RWPE2 (cell line): ENCODE measurements at regions not wholly inside any gene's neighbourhood (a gene's known extent, or its start where the extent isn't known, plus 50 kb on each side); places are given as distances from the start of the nearest gene placed in this dataset.

ENCODE experiments used
- ATAC-seq: fragments of 200-7000 bp; cut with Tn5 transposase; 3 replicates; pipeline ENCODE4 v1.9.1; 2021; ENCODE audit warnings: low read depth
- DNase-seq: peaks from one replicate; pipeline ENCODE4 v3.0.0-alpha.2; 2020; ENCODE audit warnings: low spot score
- H3K27ac ChIP-seq: fragments of 450-650 bp; 2 replicates; pipeline ENCODE4 v1.5.1; 2017; ENCODE audit warnings: mild to moderate bottlenecking; ENCODE audit not compliant: poor library complexity, severe bottlenecking
- H3K27me3 ChIP-seq: fragments of 250-450 bp; sonication (Bioruptor Pico); 2 replicates; pipeline ENCODE4 v1.5.1; 2021; ENCODE audit warnings: mild to moderate bottlenecking, moderate library complexity; ENCODE audit not compliant: insufficient read depth, poor library complexity, severe bottlenecking
- H3K36me3 ChIP-seq: fragments of 250-450 bp; sonication (Bioruptor Pico); 2 replicates; pipeline ENCODE4 v1.5.1; 2020; ENCODE audit warnings: low read depth, mild to moderate bottlenecking, moderate library complexity
- H3K4me1 ChIP-seq: fragments of 250-450 bp; sonication (Bioruptor Pico); 2 replicates; pipeline ENCODE4 v1.5.1; 2021; ENCODE audit warnings: mild to moderate bottlenecking, moderate library complexity; ENCODE audit not compliant: insufficient read depth, poor library complexity, severe bottlenecking
- H3K4me3 ChIP-seq: fragments of 250-450 bp; sonication (Bioruptor Pico); 2 replicates; pipeline ENCODE4 v1.5.1; 2021; ENCODE audit warnings: mild to moderate bottlenecking, moderate library complexity; ENCODE audit not compliant: severe bottlenecking
- H3K9me3 ChIP-seq: fragments of 250-450 bp; sonication (Bioruptor Pico); 2 replicates; pipeline ENCODE4 v1.5.1; 2021; ENCODE audit warnings: mild to moderate bottlenecking, moderate library complexity; ENCODE audit not compliant: severe bottlenecking
- TF ChIP-seq, protein P1 (sequence below): fragments of 450-650 bp; IDR thresholded peaks from one replicate; pipeline ENCODE4 v1.5.1; 2017; ENCODE audit warnings: mild to moderate bottlenecking, moderate library complexity; ENCODE audit not compliant: poor library complexity, severe bottlenecking

DNA sequence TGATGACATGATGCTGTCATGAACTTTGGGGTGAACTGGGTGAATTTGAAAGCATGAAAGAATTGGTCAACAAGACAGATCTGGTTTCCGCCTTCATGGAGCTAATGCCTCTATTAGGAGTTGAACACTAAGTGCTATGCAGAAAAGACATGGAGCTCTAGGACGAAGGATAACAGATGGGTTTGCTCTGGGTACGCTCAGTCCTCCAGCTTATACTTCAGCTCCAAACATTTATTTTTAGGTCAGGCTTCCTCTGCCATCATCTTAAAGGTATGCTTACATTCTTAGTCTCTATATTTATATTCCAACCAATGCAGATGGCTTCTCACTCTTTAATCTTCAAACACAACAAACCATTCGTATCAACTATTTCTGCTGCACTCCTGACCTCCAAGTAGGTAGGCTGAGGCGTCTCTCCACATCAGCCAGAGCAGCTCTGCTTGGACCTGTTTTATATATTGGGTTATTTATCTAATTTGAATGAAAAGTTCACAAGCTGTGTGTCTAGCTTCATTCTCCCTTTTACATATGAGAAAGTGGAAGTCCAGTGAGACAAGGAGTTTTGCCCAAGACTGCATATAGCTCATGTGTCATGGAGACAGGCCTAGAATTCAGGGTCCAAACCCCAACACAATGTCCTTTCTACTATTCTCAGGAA is 226.3 kb downstream of the SPTSSA start:
- DNase-seq (no peak), ATAC-seq (no peak)
- H3K4me3 ChIP-seq = no peak overlapping the region
- H3K27ac ChIP-seq = no peak overlapping the region
- TF ChIP-seq, protein P1, sequence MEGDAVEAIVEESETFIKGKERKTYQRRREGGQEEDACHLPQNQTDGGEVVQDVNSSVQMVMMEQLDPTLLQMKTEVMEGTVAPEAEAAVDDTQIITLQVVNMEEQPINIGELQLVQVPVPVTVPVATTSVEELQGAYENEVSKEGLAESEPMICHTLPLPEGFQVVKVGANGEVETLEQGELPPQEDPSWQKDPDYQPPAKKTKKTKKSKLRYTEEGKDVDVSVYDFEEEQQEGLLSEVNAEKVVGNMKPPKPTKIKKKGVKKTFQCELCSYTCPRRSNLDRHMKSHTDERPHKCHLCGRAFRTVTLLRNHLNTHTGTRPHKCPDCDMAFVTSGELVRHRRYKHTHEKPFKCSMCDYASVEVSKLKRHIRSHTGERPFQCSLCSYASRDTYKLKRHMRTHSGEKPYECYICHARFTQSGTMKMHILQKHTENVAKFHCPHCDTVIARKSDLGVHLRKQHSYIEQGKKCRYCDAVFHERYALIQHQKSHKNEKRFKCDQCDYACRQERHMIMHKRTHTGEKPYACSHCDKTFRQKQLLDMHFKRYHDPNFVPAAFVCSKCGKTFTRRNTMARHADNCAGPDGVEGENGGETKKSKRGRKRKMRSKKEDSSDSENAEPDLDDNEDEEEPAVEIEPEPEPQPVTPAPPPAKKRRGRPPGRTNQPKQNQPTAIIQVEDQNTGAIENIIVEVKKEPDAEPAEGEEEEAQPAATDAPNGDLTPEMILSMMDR = no peak
- no peaks in the 10 kb centered on the region for H3K9me3 ChIP-seq
- H3K27me3 ChIP-seq = no peaks in the 10 kb centered on the region
- peaks cover 5% of the 10 kb centered on the region for H3K4me1 ChIP-seq
- no peaks in the 10 kb centered on the region for H3K36me3 ChIP-seq

DNA sequence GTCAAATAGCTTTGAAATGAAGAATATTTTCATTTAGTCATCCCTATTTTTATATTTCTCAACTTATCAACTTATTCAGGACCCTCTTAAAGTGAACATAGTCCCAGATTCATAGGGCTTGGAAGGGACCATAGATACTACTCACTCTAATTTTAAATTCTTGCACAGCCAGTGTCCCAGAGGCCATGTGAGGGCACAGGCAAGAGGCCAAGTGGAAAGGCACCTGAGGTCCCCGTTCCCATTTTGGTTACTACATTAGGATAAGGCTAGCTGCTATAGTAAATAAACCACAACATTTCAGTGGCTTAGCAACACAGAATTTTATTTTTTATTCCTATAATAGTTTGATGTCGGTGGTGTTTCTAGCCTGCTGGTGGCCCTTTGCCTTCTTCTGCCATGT is 227.8 kb downstream of the SPTSSA start:
- Histone ChIP-seq H3K27me3 (no peaks in the 10 kb centered on the region), H3K36me3 (no peaks in the 10 kb centered on the region)

DNA sequence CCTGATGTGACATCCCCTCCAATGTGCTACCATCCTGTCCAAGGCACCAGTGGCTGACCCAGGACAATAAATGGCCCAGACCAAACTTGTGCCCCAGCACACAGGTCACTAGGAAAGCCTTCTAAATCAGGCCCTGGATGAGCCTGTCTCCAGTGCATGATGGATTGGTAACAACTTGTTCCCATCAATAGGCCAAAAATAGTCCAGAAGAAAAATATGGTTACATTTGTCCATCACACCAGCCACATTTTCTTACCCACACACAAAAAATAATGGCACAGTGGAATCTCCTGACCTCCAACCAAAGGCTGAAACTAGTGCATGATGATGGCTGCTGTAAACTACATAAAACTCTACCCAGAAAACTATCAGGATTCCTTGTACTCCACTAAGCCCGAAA is 228.4 kb downstream of the SPTSSA start:
- DNase-seq (no peak), ATAC-seq (no peak)
- Histone ChIP-seq H3K4me3 (no peak overlapping the region), H3K36me3 (no peaks in the 10 kb centered on the region), H3K9me3 (no peaks in the 10 kb centered on the region), H3K4me1 (peaks cover 5% of the 10 kb centered on the region), H3K27me3 (no peaks in the 10 kb centered on the region), H3K27ac (no peak overlapping the region)
- TF ChIP-seq, protein P1 = no peak

More for the DNA sequence above, 227.8 kb downstream of the SPTSSA start:
- ATAC-seq (no peak), DNase-seq (no peak)
- Histone ChIP-seq H3K27ac (no peak overlapping the region), H3K4me3 (no peak overlapping the region), H3K9me3 (no peaks in the 10 kb centered on the region), H3K4me1 (peaks cover 5% of the 10 kb centered on the region)
- TF ChIP-seq, protein P1 = no peak

DNA sequence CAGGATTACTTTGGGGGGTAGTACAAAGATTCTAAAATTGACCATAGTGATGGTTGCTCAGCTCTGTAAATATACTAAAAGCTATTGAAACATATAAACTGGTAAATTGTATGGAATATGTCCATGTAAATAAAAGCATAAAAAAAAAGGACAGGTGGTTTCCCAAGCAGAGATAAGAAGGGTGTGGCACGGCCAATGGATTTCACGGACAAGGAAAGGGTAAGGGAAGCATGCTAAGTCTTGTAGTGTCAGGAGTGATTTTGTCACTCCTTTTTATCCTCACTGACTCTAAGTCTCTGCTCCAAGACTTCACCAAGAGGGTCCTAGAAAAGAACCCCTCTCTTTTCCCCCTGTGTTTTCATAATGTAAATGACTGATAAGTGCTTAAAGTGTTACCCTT is 229.2 kb downstream of the SPTSSA start:
- H3K36me3 ChIP-seq = no peaks in the 10 kb centered on the region
- H3K4me1 ChIP-seq = peaks cover 5% of the 10 kb centered on the region
- DNase-seq (no peak), ATAC-seq (no peak)
- H3K9me3 ChIP-seq = no peaks in the 10 kb centered on the region
- no peaks in the 10 kb centered on the region for H3K27me3 ChIP-seq
- TF ChIP-seq, protein P1 = no peak
- no peak overlapping the region for H3K27ac ChIP-seq
- H3K4me3 ChIP-seq = no peak overlapping the region

DNA sequence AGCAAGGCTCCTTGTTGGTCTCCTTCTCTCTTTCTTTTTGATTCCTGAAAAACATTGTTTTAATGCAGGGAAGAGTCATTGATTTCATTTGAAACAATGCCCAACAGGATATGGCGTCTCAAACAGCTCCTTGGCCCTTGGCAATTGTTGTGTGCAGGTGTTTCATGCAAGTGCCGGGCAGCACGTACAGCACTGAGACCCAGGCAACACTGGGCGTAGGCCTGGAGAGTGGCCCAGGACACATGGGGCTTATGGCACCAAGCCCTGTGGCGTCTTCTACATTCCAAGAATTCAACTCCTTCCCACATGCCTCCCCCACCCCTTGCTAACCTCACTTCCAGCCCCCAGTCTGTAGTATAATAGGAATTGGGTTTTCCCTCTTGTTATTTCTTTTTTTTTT is 230.4 kb downstream of the SPTSSA start:
- no peak overlapping the region for H3K4me3 ChIP-seq
- H3K27ac ChIP-seq = no peak overlapping the region
- ATAC-seq (no peak), DNase-seq (no peak)
- TF ChIP-seq, protein P1 = no peak
- no peaks in the 10 kb centered on the region for H3K4me1 ChIP-seq
- no peaks in the 10 kb centered on the region for H3K27me3 ChIP-seq
- H3K9me3 ChIP-seq = no peaks in the 10 kb centered on the region
- no peaks in the 10 kb centered on the region for H3K36me3 ChIP-seq
